ENCODE measurements at regions not wholly inside any gene's neighbourhood (a gene's known extent, or its start where the extent isn't known, plus 50 kb on each side); places are given as distances from the start of the nearest gene placed in this dataset.

- DNase-seq (ENCODE audit: low spot score), result no peak
- Histone ChIP-seq H3K4me3 (no peak overlapping the region), H3K27ac (no peak overlapping the region)
- TF ChIP-seq, protein P1, sequence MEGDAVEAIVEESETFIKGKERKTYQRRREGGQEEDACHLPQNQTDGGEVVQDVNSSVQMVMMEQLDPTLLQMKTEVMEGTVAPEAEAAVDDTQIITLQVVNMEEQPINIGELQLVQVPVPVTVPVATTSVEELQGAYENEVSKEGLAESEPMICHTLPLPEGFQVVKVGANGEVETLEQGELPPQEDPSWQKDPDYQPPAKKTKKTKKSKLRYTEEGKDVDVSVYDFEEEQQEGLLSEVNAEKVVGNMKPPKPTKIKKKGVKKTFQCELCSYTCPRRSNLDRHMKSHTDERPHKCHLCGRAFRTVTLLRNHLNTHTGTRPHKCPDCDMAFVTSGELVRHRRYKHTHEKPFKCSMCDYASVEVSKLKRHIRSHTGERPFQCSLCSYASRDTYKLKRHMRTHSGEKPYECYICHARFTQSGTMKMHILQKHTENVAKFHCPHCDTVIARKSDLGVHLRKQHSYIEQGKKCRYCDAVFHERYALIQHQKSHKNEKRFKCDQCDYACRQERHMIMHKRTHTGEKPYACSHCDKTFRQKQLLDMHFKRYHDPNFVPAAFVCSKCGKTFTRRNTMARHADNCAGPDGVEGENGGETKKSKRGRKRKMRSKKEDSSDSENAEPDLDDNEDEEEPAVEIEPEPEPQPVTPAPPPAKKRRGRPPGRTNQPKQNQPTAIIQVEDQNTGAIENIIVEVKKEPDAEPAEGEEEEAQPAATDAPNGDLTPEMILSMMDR (IDR thresholded peaks at IDR 0.05), result no peak
Observed at GRCh38 chr6:165229216-165229615, 80.2 kb downstream of the C6orf118 start.

- Histone ChIP-seq H3K4me3 (no peak overlapping the region), H3K27ac (no peak overlapping the region)
- DNase-seq (ENCODE audit: low spot score), result no peak
- TF ChIP-seq, protein P1 (IDR thresholded peaks at IDR 0.05), result no peak
Observed at GRCh38 chr6:165227644-165228329, 81.6 kb downstream of the C6orf118 start.

DNA sequence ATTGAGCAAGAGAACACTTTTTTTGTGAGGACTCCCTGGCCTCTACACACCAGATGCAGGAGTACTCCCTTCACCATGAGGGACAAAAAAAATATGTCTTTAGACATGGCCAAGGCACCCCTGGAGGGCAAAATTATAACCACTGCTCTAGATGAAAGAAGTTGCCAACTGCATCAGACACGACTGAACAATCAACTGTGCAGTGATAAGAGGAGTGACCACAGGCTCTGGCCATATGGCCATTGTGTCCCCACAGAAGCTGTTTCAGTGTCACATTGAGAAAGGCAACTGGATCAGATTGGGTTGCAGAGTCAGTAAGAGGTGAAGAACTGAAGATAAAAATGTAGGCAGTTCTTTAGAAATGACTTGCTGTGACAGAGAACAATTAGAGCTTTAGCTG lies 85.7 kb downstream of the C6orf118 start:
- no peak for DNase-seq (ENCODE audit: low spot score)

GRCh38 chr6:165223101-165223500 lies 86.3 kb downstream of the C6orf118 start:
- no peak for DNase-seq (ENCODE audit: low spot score)

More for the DNA sequence above, 85.7 kb downstream of the C6orf118 start:
- no peak overlapping the region for H3K4me3 ChIP-seq
- TF ChIP-seq, protein P1 (IDR thresholded peaks at IDR 0.05), result no peak
- no peak overlapping the region for H3K27ac ChIP-seq

DNA sequence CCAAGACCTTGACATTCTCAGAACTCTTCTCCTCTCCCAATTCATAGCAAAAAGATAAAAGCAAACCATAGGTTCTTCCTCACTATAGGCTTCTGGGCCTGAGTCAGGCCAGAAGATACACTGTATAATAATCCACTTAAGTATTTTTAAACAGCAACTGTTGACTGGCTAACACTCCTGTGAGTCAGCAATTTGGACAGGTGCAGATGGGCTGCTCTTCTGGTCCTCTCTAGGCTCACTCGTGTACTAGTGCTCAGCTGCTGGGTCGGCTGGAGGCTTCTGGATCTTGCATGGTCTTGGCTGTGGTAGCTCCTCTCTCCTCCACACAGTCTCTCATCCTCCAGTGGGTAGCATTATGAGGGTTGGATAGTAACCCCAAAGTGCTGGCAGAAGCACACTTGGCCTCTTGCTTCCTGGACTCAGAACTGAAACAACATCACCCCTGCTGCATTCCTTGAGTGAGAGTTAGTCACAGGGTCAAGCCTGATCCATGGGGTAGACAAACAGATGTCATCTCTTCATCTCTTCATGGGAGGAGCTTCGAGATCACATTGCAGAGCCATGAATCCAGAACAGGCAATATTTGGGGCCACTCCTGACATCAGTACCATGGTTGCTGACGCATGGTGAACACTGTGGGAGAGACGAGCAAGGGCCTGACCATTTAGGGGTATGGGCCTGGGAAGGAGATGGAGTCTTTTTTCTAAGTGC lies 86.9 kb downstream of the C6orf118 start:
- no peak for DNase-seq (ENCODE audit: low spot score)
- H3K27ac ChIP-seq, result no peak overlapping the region
- no peak overlapping the region for H3K4me3 ChIP-seq
- TF ChIP-seq, protein P1 (IDR thresholded peaks at IDR 0.05), result no peak

More at GRCh38 chr6:165223101-165223500, 86.3 kb downstream of the C6orf118 start:
- Histone ChIP-seq H3K4me3 (no peak overlapping the region), H3K27ac (no peak overlapping the region)
- TF ChIP-seq, protein P1 (IDR thresholded peaks at IDR 0.05), result no peak

GRCh38 chr6:165220045-165220444 lies 89.4 kb downstream of the C6orf118 start:
- no peak for DNase-seq (ENCODE audit: low spot score)
- H3K27ac ChIP-seq, result no peak overlapping the region
- TF ChIP-seq, protein P1 (IDR thresholded peaks at IDR 0.05), result no peak
- H3K4me3 ChIP-seq, result no peak overlapping the region

DNA sequence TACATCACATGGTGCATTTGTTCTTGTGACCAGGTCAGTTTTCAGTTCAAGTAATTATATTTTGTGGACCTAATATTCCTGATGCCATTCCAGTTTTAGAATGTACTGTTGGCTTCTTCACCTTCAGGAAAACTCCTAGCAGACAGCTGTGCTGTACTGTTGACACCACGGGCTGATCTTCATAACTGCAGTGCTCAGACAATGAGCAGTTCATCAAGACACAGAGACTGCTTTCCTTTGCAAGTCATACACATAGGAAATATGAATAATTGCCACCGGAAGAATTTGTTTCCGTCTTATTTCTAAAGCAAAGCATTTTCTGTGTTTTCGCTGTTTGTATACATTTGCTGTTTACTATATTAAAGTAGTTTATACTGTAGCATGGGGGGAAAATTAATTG lies 89.8 kb downstream of the C6orf118 start:
- no peak overlapping the region for H3K27ac ChIP-seq
- no peak for DNase-seq (ENCODE audit: low spot score)
- TF ChIP-seq, protein P1 (IDR thresholded peaks at IDR 0.05), result no peak
- H3K4me3 ChIP-seq, result no peak overlapping the region
